ENCODE measurements at regions not wholly inside any gene's neighbourhood (a gene's known extent, or its start where the extent isn't known, plus 50 kb on each side); places are given as distances from the start of the nearest gene placed in this dataset.

DNA sequence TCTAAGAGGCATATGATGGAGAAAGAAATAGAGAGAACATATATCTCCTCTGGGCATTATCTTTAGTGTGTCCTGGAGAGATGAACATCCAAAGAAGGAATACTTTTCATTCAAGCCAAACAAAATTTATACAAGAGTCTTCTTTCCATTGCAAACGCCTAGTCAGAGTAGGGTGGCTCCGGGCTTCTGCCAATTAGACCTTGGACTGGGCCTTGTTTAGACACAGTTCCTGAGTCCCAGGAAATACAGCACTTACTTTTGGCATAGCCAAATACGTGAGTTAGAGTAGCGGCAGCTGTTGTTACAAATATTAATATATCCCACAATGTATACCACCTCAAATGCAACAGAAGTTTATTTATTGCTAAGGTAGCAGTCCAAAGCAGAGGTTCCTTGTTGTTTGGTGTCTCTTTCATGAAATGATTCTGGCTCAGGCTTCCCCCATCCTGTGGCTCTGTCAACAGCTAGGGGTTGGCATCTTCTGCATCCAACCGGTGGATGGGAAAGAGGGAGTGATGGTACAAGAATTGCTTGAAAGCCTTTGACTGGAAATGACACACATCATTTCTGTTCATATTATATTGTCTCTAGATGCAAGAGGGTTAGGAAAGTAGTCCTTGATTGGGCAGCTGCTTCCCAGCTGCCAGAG is 148.0 kb upstream of the SPACA1 start:
- Histone ChIP-seq H3K36me3 (ENCODE audit: insufficient read depth, low read length) (no peaks in the 10 kb centered on the region), H3K4me3 (no peak overlapping the region), H3K9ac (ENCODE audit: insufficient read length) (no peak overlapping the region), H3K27ac (no peak overlapping the region), H3K9me3 (ENCODE audit: low read depth, low read length) (no peaks in the 10 kb centered on the region)
- no peak for TF ChIP-seq EZH2 (IDR thresholded peaks at IDR 0.05)
- no peak for TF ChIP-seq FOXP2 (optimal IDR thresholded peaks at IDR 0.05; ENCODE audit: control extremely low read depth, extremely low read length, insufficient read depth)
- TF ChIP-seq POLR2AphosphoS5 (IDR thresholded peaks at IDR 0.05; ENCODE audit: borderline replicate concordance, low read depth, low read length): no peak
- DNase-seq (ENCODE audit: low read depth, low spot score): no peak

DNA sequence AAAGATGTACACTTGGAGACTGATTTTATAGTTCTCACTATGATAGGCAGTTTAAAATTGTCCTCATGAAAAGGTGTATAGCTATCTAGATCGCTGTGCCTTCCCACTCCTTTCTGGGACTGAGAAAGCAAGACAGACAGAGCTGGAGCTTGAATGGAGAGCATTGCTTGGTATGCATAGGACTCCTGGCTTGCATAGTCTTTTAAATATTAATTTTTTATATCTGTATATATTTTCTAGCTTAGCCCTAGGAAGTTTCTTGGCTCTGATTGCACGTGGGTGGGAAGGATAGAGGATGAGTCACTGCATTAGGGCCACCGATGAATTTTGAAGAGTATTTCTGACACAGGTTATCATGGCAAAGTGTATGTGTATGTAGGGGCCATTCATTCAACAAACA is 150.0 kb upstream of the SPACA1 start:
- no peaks in the 10 kb centered on the region for H3K9me3 ChIP-seq (ENCODE audit: low read depth, low read length)

DNA sequence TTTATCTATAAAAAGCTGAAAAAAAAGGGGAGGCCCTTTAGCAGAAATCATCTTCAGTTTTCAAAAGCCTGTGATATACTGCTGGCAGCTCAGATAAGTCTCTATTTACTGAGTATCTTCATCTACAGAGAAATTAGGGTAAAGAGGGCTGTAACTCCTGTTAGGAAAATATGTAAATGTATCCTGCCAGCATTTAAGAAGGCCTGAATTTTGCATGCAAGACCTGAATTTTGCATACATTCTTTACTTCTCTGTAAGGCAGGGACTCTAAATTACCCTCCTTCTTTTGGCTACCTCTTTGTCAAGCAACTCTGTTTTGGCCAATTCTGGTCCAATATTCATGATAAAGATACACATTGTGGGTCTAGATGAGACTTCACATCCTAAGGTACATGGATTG is 150.6 kb upstream of the SPACA1 start:
- TF ChIP-seq EZH2 (IDR thresholded peaks at IDR 0.05) (no peak), FOXP2 (optimal IDR thresholded peaks at IDR 0.05; ENCODE audit: control extremely low read depth, extremely low read length, insufficient read depth) (no peak), POLR2AphosphoS5 (IDR thresholded peaks at IDR 0.05; ENCODE audit: borderline replicate concordance, low read depth, low read length) (no peak)
- H3K9ac ChIP-seq (ENCODE audit: insufficient read length): no peak overlapping the region
- no peak overlapping the region for H3K4me3 ChIP-seq
- no peaks in the 10 kb centered on the region for H3K36me3 ChIP-seq (ENCODE audit: insufficient read depth, low read length)
- no peak for DNase-seq (ENCODE audit: low read depth, low spot score)
- no peak overlapping the region for H3K27ac ChIP-seq
- no peaks in the 10 kb centered on the region for H3K9me3 ChIP-seq (ENCODE audit: low read depth, low read length)

More for the DNA sequence above, 150.0 kb upstream of the SPACA1 start:
- no peak for DNase-seq (ENCODE audit: low read depth, low spot score)
- H3K4me3 ChIP-seq: no peak overlapping the region
- no peak overlapping the region for H3K9ac ChIP-seq (ENCODE audit: insufficient read length)
- TF ChIP-seq POLR2AphosphoS5 (IDR thresholded peaks at IDR 0.05; ENCODE audit: borderline replicate concordance, low read depth, low read length) (no peak), EZH2 (IDR thresholded peaks at IDR 0.05) (no peak), FOXP2 (optimal IDR thresholded peaks at IDR 0.05; ENCODE audit: control extremely low read depth, extremely low read length, insufficient read depth) (no peak)
- H3K36me3 ChIP-seq (ENCODE audit: insufficient read depth, low read length): no peaks in the 10 kb centered on the region
- no peak overlapping the region for H3K27ac ChIP-seq

DNA sequence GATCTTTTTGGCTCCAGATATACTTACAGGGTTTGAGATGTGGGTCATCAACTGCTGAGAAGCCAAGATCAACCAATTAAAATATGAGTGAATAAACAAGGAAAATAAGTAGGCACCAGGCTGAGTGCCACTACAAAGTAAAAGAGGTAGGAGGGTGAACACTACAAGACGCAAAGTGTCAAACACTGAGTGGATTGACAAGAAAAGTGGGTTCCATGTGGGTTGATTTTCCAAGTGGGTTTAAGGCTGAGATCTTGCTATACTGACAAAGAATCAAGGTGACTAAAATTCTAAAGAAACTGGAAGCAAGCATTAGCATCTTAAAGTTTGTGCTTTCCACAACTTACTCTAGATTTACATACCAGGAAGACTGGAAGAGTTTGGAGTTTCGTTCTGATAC is 160.4 kb upstream of the SPACA1 start:
- no peaks in the 10 kb centered on the region for H3K9me3 ChIP-seq (ENCODE audit: low read depth, low read length)
- H3K27ac ChIP-seq: no peak overlapping the region
- H3K9ac ChIP-seq (ENCODE audit: insufficient read length): no peak overlapping the region
- no peak overlapping the region for H3K4me3 ChIP-seq
- TF ChIP-seq EZH2 (IDR thresholded peaks at IDR 0.05) (no peak), POLR2AphosphoS5 (IDR thresholded peaks at IDR 0.05; ENCODE audit: borderline replicate concordance, low read depth, low read length) (no peak), FOXP2 (optimal IDR thresholded peaks at IDR 0.05; ENCODE audit: control extremely low read depth, extremely low read length, insufficient read depth) (no peak)
- H3K36me3 ChIP-seq (ENCODE audit: insufficient read depth, low read length): no peaks in the 10 kb centered on the region
- no peak for DNase-seq (ENCODE audit: low read depth, low spot score)

DNA sequence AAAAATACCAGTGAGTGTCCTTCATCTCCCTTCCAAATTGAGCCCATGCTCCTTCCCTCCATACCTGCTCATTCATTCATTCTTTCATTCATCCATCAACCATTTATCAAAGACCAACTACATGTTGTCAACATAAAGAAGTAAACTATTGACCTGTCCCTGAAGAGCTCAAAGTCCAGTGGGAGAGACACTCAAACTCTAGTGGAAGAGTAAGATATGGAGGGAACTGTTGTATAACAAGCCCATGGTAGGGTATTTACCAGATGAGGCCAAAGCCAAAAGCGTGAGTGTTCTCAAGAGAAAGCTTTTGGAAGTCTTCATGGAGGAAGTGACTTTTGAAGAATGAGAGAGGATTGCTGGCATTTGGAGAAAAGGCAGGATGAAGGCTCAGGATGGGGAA is 163.4 kb upstream of the SPACA1 start:
- H3K4me3 ChIP-seq: no peak overlapping the region
- no peak overlapping the region for H3K9ac ChIP-seq (ENCODE audit: insufficient read length)
- TF ChIP-seq EZH2 (IDR thresholded peaks at IDR 0.05) (no peak), POLR2AphosphoS5 (IDR thresholded peaks at IDR 0.05; ENCODE audit: borderline replicate concordance, low read depth, low read length) (no peak), FOXP2 (optimal IDR thresholded peaks at IDR 0.05; ENCODE audit: control extremely low read depth, extremely low read length, insufficient read depth) (no peak)
- no peak overlapping the region for H3K27ac ChIP-seq
- no peak for DNase-seq (ENCODE audit: low read depth, low spot score)
- H3K36me3 ChIP-seq (ENCODE audit: insufficient read depth, low read length): no peaks in the 10 kb centered on the region
- no peaks in the 10 kb centered on the region for H3K9me3 ChIP-seq (ENCODE audit: low read depth, low read length)

DNA sequence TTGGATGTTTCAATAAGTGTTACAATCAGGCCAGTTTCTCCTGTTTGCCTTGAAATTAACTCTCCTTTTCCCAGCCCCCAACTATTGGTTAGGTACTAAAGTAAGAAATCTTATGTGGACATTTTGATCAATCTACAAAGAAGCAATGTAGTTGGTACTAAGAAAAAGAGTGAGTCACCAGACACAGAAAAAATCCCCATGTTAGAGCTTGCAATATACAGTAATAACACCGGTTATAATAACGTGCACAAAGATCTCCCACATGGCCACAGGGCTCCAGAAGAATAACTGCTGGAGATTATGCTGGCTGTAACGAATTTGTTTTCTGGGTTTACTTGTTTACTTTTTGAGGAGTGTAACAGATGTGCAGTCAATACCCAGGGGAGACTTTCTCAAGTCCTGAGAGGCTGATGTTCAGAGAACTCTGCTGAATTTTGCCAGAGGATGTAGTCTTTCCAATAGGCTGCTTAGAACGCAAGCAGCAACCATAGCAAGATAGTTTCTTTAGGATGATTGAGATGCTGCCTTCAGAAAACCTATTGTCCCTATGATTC is 166.2 kb upstream of the SPACA1 start:
- Histone ChIP-seq H3K9me3 (ENCODE audit: low read depth, low read length) (no peaks in the 10 kb centered on the region), H3K4me3 (no peak overlapping the region), H3K36me3 (ENCODE audit: insufficient read depth, low read length) (no peaks in the 10 kb centered on the region), H3K9ac (ENCODE audit: insufficient read length) (no peak overlapping the region), H3K27ac (no peak overlapping the region)
- TF ChIP-seq EZH2 (IDR thresholded peaks at IDR 0.05): no peak
- no peak for TF ChIP-seq FOXP2 (optimal IDR thresholded peaks at IDR 0.05; ENCODE audit: control extremely low read depth, extremely low read length, insufficient read depth)
- no peak for TF ChIP-seq POLR2AphosphoS5 (IDR thresholded peaks at IDR 0.05; ENCODE audit: borderline replicate concordance, low read depth, low read length)
- DNase-seq (ENCODE audit: low read depth, low spot score): no peak

DNA sequence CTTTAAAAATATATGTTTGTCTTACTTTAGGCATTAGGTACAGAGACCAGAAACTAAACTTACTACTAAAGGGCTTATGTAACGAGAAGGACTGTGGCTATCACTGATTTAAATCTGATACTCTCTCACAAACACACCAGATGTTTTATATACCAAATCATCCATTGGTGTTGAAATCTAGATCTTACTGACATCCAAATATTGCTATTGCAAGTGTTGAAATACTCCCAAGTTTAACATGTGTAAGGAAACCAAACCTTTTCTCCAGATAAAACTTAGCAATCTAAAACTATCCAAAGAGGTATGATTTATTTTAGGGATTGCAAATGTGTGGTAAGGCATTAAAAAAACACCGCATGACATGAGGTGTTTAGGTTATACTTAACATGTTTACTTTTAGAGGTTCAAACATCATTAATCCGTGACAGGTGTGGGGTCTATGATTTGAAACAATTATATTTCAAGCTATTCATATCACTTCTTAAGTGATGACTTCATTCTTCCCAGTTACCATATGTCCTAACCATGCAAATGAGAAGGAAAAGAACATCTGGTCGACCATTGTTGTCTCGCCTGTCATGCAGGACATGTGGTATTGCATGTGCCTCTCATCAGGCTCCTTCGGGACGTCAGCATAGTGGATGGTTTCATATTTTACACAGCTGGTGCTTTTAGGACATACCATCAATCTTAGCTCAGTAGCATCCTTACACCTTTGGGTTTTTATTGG is 168.3 kb upstream of the SPACA1 start:
- TF ChIP-seq POLR2AphosphoS5 (IDR thresholded peaks at IDR 0.05; ENCODE audit: borderline replicate concordance, low read depth, low read length) (no peak), FOXP2 (optimal IDR thresholded peaks at IDR 0.05; ENCODE audit: control extremely low read depth, extremely low read length, insufficient read depth) (no peak), EZH2 (IDR thresholded peaks at IDR 0.05) (no peak)
- H3K4me3 ChIP-seq: no peak overlapping the region
- no peaks in the 10 kb centered on the region for H3K9me3 ChIP-seq (ENCODE audit: low read depth, low read length)
- H3K27ac ChIP-seq: no peak overlapping the region
- H3K9ac ChIP-seq (ENCODE audit: insufficient read length): no peak overlapping the region
- no peak for DNase-seq (ENCODE audit: low read depth, low spot score)
- H3K36me3 ChIP-seq (ENCODE audit: insufficient read depth, low read length): no peaks in the 10 kb centered on the region

DNA sequence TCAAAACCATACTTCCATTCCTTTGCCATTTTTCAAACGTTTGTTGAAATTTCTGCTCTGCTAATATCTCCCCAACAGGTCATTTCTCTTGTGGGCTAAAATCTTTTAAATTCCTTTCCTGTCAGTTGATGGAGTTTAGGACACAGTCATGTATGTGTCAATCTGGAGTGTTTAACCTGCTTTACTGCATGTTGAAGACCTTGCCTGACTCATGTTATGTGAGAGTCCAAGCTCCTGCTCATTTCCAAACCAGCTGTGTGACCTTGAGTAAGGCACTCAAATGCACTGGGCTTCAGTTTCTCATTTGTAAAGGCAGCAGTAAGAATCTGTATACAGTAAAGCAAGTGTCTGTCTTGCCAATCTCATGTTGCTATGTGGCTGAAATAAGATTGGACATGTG is 171.9 kb upstream of the SPACA1 start:
- TF ChIP-seq POLR2AphosphoS5 (IDR thresholded peaks at IDR 0.05; ENCODE audit: borderline replicate concordance, low read depth, low read length) (no peak), EZH2 (IDR thresholded peaks at IDR 0.05) (no peak), FOXP2 (optimal IDR thresholded peaks at IDR 0.05; ENCODE audit: control extremely low read depth, extremely low read length, insufficient read depth) (no peak)
- Histone ChIP-seq H3K4me3 (no peak overlapping the region), H3K27ac (no peak overlapping the region), H3K9me3 (ENCODE audit: low read depth, low read length) (no peaks in the 10 kb centered on the region), H3K36me3 (ENCODE audit: insufficient read depth, low read length) (no peaks in the 10 kb centered on the region), H3K9ac (ENCODE audit: insufficient read length) (no peak overlapping the region)
- DNase-seq (ENCODE audit: low read depth, low spot score): no peak

Data from SK-N-MC (cell line).